ENCODE measurements at regions not wholly inside any gene's neighbourhood (a gene's known extent, or its start where the extent isn't known, plus 50 kb on each side); places are given as distances from the start of the nearest gene placed in this dataset.

DNA sequence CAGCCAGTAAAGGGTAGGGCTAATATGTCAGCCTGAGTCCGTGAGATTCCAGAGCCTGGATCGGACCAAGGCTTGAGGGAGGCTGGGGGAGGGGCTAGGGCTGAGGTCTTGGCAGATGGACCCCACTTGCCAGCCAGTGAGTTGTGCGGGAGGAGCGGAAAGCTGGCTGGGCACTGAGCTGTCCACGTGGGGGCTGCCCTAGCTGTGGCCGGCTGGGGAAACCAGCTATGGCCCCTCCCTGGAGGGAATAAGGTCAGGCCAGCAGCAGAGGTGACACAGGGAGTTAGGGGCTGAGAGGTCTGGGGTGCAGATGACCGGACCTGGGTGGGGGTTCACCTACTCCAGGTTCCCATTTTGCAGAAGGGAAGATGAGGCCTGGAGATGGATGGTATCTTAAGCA is 77.3 kb downstream of the UNCX start:
- TF ChIP-seq, protein P1, sequence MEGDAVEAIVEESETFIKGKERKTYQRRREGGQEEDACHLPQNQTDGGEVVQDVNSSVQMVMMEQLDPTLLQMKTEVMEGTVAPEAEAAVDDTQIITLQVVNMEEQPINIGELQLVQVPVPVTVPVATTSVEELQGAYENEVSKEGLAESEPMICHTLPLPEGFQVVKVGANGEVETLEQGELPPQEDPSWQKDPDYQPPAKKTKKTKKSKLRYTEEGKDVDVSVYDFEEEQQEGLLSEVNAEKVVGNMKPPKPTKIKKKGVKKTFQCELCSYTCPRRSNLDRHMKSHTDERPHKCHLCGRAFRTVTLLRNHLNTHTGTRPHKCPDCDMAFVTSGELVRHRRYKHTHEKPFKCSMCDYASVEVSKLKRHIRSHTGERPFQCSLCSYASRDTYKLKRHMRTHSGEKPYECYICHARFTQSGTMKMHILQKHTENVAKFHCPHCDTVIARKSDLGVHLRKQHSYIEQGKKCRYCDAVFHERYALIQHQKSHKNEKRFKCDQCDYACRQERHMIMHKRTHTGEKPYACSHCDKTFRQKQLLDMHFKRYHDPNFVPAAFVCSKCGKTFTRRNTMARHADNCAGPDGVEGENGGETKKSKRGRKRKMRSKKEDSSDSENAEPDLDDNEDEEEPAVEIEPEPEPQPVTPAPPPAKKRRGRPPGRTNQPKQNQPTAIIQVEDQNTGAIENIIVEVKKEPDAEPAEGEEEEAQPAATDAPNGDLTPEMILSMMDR (conservative IDR thresholded peaks at IDR 0.05 in 1 of 2, IDR thresholded peaks at IDR 0.05 in 1 of 2; ENCODE audit: low read depth in 1 of 2, low read length in 2 of 2) = no peak
- TF ChIP-seq EZH2 (IDR thresholded peaks at IDR 0.05; ENCODE audit: low read length, missing control alignments) = no peak
- no peaks in the 10 kb centered on the region for H3K4me1 ChIP-seq (ENCODE audit: control insufficient read depth, extremely low read depth, insufficient read depth, low read length)
- no peaks in the 10 kb centered on the region for H3K79me2 ChIP-seq (ENCODE audit: control insufficient read depth, insufficient read depth, low read length)
- no peak overlapping the region for H3K4me2 ChIP-seq (ENCODE audit: extremely low read depth, insufficient read depth, low read length)
- no peak overlapping the region for H3K9ac ChIP-seq (ENCODE audit: insufficient read depth, low read length)
- H3K9me3 ChIP-seq (ENCODE audit: control insufficient read depth, insufficient read depth, low read depth, low read length) = no peaks in the 10 kb centered on the region
- no peaks in the 10 kb centered on the region for H3K36me3 ChIP-seq (ENCODE audit: control insufficient read depth, insufficient read depth, low read length)
- H3K4me3 ChIP-seq (replicated peaks in 1 of 4; ENCODE audit: control extremely low read depth in 1 of 4, insufficient read depth in 1 of 4, low read depth in 3 of 4, low read length in 4 of 4) = no peak overlapping the region
- no peak overlapping the region for H2AFZ ChIP-seq (ENCODE audit: low read length)
- no peaks in the 10 kb centered on the region for H4K20me1 ChIP-seq (ENCODE audit: control insufficient read depth, extremely low read depth, insufficient read depth, low read length)
- no peak for DNase-seq (ENCODE audit: low read depth in 2 of 2)
- no peak overlapping the region for H3K27ac ChIP-seq (ENCODE audit: insufficient read depth, low read length)
- H3K27me3 ChIP-seq (ENCODE audit: control insufficient read depth, insufficient read depth, low read length) = no peaks in the 10 kb centered on the region

GRCh38 chr7:1310936-1311335 is 78.3 kb downstream of the UNCX start:
- H3K4me3 ChIP-seq (replicated peaks in 1 of 4; ENCODE audit: control extremely low read depth in 1 of 4, insufficient read depth in 1 of 4, low read depth in 3 of 4, low read length in 4 of 4) = no peak overlapping the region
- no peaks in the 10 kb centered on the region for H4K20me1 ChIP-seq (ENCODE audit: control insufficient read depth, extremely low read depth, insufficient read depth, low read length)
- TF ChIP-seq EZH2 (IDR thresholded peaks at IDR 0.05; ENCODE audit: low read length, missing control alignments) = no peak
- TF ChIP-seq, protein P1 (conservative IDR thresholded peaks at IDR 0.05 in 1 of 2, IDR thresholded peaks at IDR 0.05 in 1 of 2; ENCODE audit: low read depth in 1 of 2, low read length in 2 of 2) = no peak
- H3K27me3 ChIP-seq (ENCODE audit: control insufficient read depth, insufficient read depth, low read length) = no peaks in the 10 kb centered on the region
- H3K4me2 ChIP-seq (ENCODE audit: extremely low read depth, insufficient read depth, low read length) = no peak overlapping the region
- H3K79me2 ChIP-seq (ENCODE audit: control insufficient read depth, insufficient read depth, low read length) = no peaks in the 10 kb centered on the region
- H3K36me3 ChIP-seq (ENCODE audit: control insufficient read depth, insufficient read depth, low read length) = no peaks in the 10 kb centered on the region
- H3K4me1 ChIP-seq (ENCODE audit: control insufficient read depth, extremely low read depth, insufficient read depth, low read length) = no peaks in the 10 kb centered on the region
- no peaks in the 10 kb centered on the region for H3K9me3 ChIP-seq (ENCODE audit: control insufficient read depth, insufficient read depth, low read depth, low read length)
- no peak for DNase-seq (ENCODE audit: low read depth in 2 of 2)
- no peak overlapping the region for H3K9ac ChIP-seq (ENCODE audit: insufficient read depth, low read length)
- no peak overlapping the region for H2AFZ ChIP-seq (ENCODE audit: low read length)
- no peak overlapping the region for H3K27ac ChIP-seq (ENCODE audit: insufficient read depth, low read length)

DNA sequence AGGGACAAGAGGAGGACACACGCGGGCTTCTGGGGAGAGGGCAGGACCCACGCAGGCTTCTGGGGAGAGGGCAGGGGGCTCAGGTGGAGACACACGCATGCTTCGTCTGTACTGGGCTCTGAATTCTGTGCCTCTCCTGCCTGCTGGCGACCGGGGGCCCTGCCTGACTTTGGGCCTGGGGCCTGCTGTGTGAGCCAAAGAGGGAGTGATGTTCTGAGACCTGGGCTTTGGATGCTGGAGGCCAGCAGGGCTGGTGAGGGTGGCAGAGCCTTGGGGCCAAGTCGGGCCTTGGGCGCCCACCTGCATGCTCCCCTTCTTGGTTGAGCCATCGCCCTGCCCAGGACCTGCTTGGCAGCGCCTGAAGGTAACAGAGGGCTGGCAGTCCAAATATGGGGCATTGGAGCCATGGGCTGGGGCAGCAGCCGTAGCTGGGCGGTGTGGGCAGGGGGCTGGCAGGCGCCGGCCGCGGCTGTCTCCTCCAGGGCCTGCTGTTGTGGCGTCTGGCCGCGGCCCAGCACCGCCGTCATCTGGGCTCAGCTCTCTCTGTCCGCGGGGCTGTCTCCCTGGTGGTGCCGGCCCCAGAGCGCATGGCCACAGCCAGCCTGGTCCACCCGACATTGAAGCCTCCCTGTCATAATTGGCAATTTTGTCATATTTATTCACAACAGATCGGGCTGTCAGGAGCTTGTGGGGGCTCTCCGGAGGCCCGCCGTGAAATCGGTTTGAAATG is 78.9 kb downstream of the UNCX start:
- TF ChIP-seq, protein P1 (conservative IDR thresholded peaks at IDR 0.05 in 1 of 2, IDR thresholded peaks at IDR 0.05 in 1 of 2; ENCODE audit: low read depth in 1 of 2, low read length in 2 of 2) = no peak
- TF ChIP-seq EZH2 (IDR thresholded peaks at IDR 0.05; ENCODE audit: low read length, missing control alignments) = no peak
- no peak overlapping the region for H3K4me2 ChIP-seq (ENCODE audit: extremely low read depth, insufficient read depth, low read length)
- no peaks in the 10 kb centered on the region for H3K36me3 ChIP-seq (ENCODE audit: control insufficient read depth, insufficient read depth, low read length)
- no peak overlapping the region for H2AFZ ChIP-seq (ENCODE audit: low read length)
- H3K27ac ChIP-seq (ENCODE audit: insufficient read depth, low read length) = no peak overlapping the region
- no peaks in the 10 kb centered on the region for H3K4me1 ChIP-seq (ENCODE audit: control insufficient read depth, extremely low read depth, insufficient read depth, low read length)
- no peak overlapping the region for H3K4me3 ChIP-seq (replicated peaks in 1 of 4; ENCODE audit: control extremely low read depth in 1 of 4, insufficient read depth in 1 of 4, low read depth in 3 of 4, low read length in 4 of 4)
- no peaks in the 10 kb centered on the region for H4K20me1 ChIP-seq (ENCODE audit: control insufficient read depth, extremely low read depth, insufficient read depth, low read length)
- DNase-seq (ENCODE audit: low read depth in 2 of 2) = no peak
- H3K9ac ChIP-seq (ENCODE audit: insufficient read depth, low read length) = no peak overlapping the region
- H3K79me2 ChIP-seq (ENCODE audit: control insufficient read depth, insufficient read depth, low read length) = no peaks in the 10 kb centered on the region
- no peaks in the 10 kb centered on the region for H3K9me3 ChIP-seq (ENCODE audit: control insufficient read depth, insufficient read depth, low read depth, low read length)
- no peaks in the 10 kb centered on the region for H3K27me3 ChIP-seq (ENCODE audit: control insufficient read depth, insufficient read depth, low read length)
